ENCODE measurements at regions not wholly inside any gene's neighbourhood (a gene's known extent, or its start where the extent isn't known, plus 50 kb on each side); places are given as distances from the start of the nearest gene placed in this dataset.

GRCh38 chr17:72565006-72565405, 444.2 kb downstream of the SOX9 start:
- Histone ChIP-seq H3K9me3 (ENCODE audit: severe bottlenecking) (no peaks in the 10 kb centered on the region), H3K27me3 (ENCODE audit: insufficient read depth, low read depth, severe bottlenecking) (no peaks in the 10 kb centered on the region), H3K36me3 (no peaks in the 10 kb centered on the region), H3K4me3 (ENCODE audit: low read depth, low read length) (no peak overlapping the region), H3K27ac (no peak overlapping the region)
- DNase-seq = no peak
- TF ChIP-seq CTCF (IDR thresholded peaks at IDR 0.05; ENCODE audit: low read depth, low read length) = no peak

GRCh38 chr17:72565758-72566157, 444.9 kb downstream of the SOX9 start:
- Histone ChIP-seq H3K9me3 (ENCODE audit: severe bottlenecking) (no peaks in the 10 kb centered on the region), H3K36me3 (no peaks in the 10 kb centered on the region), H3K27ac (no peak overlapping the region), H3K27me3 (ENCODE audit: insufficient read depth, low read depth, severe bottlenecking) (no peaks in the 10 kb centered on the region), H3K4me3 (ENCODE audit: low read depth, low read length) (no peak overlapping the region)
- DNase-seq = no peak
- TF ChIP-seq CTCF (IDR thresholded peaks at IDR 0.05; ENCODE audit: low read depth, low read length) = no peak

GRCh38 chr17:72566671-72567484, 446.1 kb downstream of the SOX9 start:
- TF ChIP-seq CTCF (IDR thresholded peaks at IDR 0.05; ENCODE audit: low read depth, low read length) = no peak
- Histone ChIP-seq H3K9me3 (ENCODE audit: severe bottlenecking) (no peaks in the 10 kb centered on the region), H3K4me3 (ENCODE audit: low read depth, low read length) (no peak overlapping the region), H3K36me3 (no peaks in the 10 kb centered on the region), H3K27me3 (ENCODE audit: insufficient read depth, low read depth, severe bottlenecking) (no peaks in the 10 kb centered on the region), H3K27ac (no peak overlapping the region)
- DNase-seq = no peak

GRCh38 chr17:72567774-72568173, 447.0 kb downstream of the SOX9 start:
- H3K9me3 ChIP-seq (ENCODE audit: severe bottlenecking) = no peaks in the 10 kb centered on the region
- no peak for TF ChIP-seq CTCF (IDR thresholded peaks at IDR 0.05; ENCODE audit: low read depth, low read length)
- H3K36me3 ChIP-seq = no peaks in the 10 kb centered on the region
- no peak overlapping the region for H3K4me3 ChIP-seq (ENCODE audit: low read depth, low read length)
- no peak overlapping the region for H3K27ac ChIP-seq
- no peaks in the 10 kb centered on the region for H3K27me3 ChIP-seq (ENCODE audit: insufficient read depth, low read depth, severe bottlenecking)
- DNase-seq = no peak

GRCh38 chr17:72569148-72569946, 448.5 kb downstream of the SOX9 start:
- H3K27ac ChIP-seq = no peak overlapping the region
- TF ChIP-seq CTCF (IDR thresholded peaks at IDR 0.05; ENCODE audit: low read depth, low read length) = no peak
- DNase-seq = no peak

More at GRCh38 chr17:72569148-72569946, 448.5 kb downstream of the SOX9 start:
- Histone ChIP-seq H3K4me3 (ENCODE audit: low read depth, low read length) (no peak overlapping the region), H3K27me3 (ENCODE audit: insufficient read depth, low read depth, severe bottlenecking) (no peaks in the 10 kb centered on the region), H3K9me3 (ENCODE audit: severe bottlenecking) (no peaks in the 10 kb centered on the region), H3K36me3 (no peaks in the 10 kb centered on the region)

All from WERI-Rb-1 (cell line).